Stimulated activated CD4-positive, alpha-beta T cell treated with anti-CD3 and anti-CD28 coated beads, Interleukin-1b, Interleukin-23, amount 100 ng/mL, for 4 hours (primary cell): ENCODE measurements at regions not wholly inside any gene's neighbourhood (a gene's known extent, or its start where the extent isn't known, plus 50 kb on each side); places are given as distances from the start of the nearest gene placed in this dataset.

Experiments used
- DNase-seq, 2 donors: peaks; one replicate each; pipeline ENCODE4 v3.0.0-alpha.2; 2020; ENCODE audit warnings: low read depth in 2 of 2

- no peak for DNase-seq
Observed at GRCh38 chr5:156135531-156135930, 191.4 kb upstream of the SGCD start.

GRCh38 chr5:156137071-156137869, 189.7 kb upstream of the SGCD start:
- no peak for DNase-seq

- no peak for DNase-seq
Observed at GRCh38 chr5:156142867-156143266, 184.1 kb upstream of the SGCD start.

- DNase-seq = no peak
Observed at GRCh38 chr5:156147261-156147943, 179.6 kb upstream of the SGCD start.

GRCh38 chr5:156147944-156148285, 179.0 kb upstream of the SGCD start:
- no peak for DNase-seq

- DNase-seq = no peak
Observed at GRCh38 chr5:156148301-156148700, 178.7 kb upstream of the SGCD start.

- DNase-seq = no peak
Observed at GRCh38 chr5:156149213-156149612, 177.8 kb upstream of the SGCD start.

- no peak for DNase-seq
Observed at GRCh38 chr5:156153602-156154001, 173.4 kb upstream of the SGCD start.

GRCh38 chr5:156154757-156155156, 172.2 kb upstream of the SGCD start:
- DNase-seq = no peak

- no peak for DNase-seq
Observed at GRCh38 chr5:156155598-156155997, 171.4 kb upstream of the SGCD start.

GRCh38 chr5:156164306-156164705, 162.7 kb upstream of the SGCD start:
- no peak for DNase-seq

GRCh38 chr5:156169495-156169894, 157.5 kb upstream of the SGCD start:
- no peak for DNase-seq

- no peak for DNase-seq
Observed at GRCh38 chr5:156170351-156170961, 156.5 kb upstream of the SGCD start.

- DNase-seq = no peak
Observed at GRCh38 chr5:156174225-156174624, 152.7 kb upstream of the SGCD start.

- DNase-seq = no peak
Observed at GRCh38 chr5:156178117-156178516, 148.8 kb upstream of the SGCD start.

- no peak for DNase-seq
Observed at GRCh38 chr5:156181656-156182055, 145.3 kb upstream of the SGCD start.

GRCh38 chr5:156182174-156182967, 144.6 kb upstream of the SGCD start:
- no peak for DNase-seq

GRCh38 chr5:156186760-156187159, 140.2 kb upstream of the SGCD start:
- DNase-seq = no peak

- no peak for DNase-seq
Observed at GRCh38 chr5:156188016-156188415, 138.9 kb upstream of the SGCD start.

GRCh38 chr5:156189628-156190027, 137.3 kb upstream of the SGCD start:
- DNase-seq = no peak

- DNase-seq = no peak
Observed at GRCh38 chr5:156191547-156191946, 135.4 kb upstream of the SGCD start.

- DNase-seq = no peak
Observed at GRCh38 chr5:156197042-156197635, 129.8 kb upstream of the SGCD start.
